Upper lobe of right lung (tissue), 1 donor: ENCODE measurements at regions not wholly inside any gene's neighbourhood (a gene's known extent, or its start where the extent isn't known, plus 50 kb on each side); places are given as distances from the start of the nearest gene placed in this dataset.

Experiments
- ATAC-seq: fragments of 200-7000 bp; cut with Tn5 transposase; one replicate; pipeline ENCODE4 v1.9.1; 2020; ENCODE audit warnings: mild to moderate bottlenecking, moderate library complexity
- DNase-seq: peaks from one replicate; pipeline ENCODE4 v3.0.0-alpha.2; 2020
- H3K27ac ChIP-seq: fragments of 200-600 bp; one replicate; pipeline ENCODE4 v1.8.0; 2022
- H3K27me3 ChIP-seq: fragments of 200-600 bp; one replicate; pipeline ENCODE4 v1.8.0; 2022; ENCODE audit warnings: mild to moderate bottlenecking
- H3K36me3 ChIP-seq: fragments of 200-600 bp; one replicate; pipeline ENCODE4 v1.8.0; 2022
- H3K4me1 ChIP-seq: fragments of 200-600 bp; one replicate; pipeline ENCODE4 v1.8.0; 2022
- H3K4me3 ChIP-seq: fragments of 200-600 bp; one replicate; pipeline ENCODE4 v1.8.0; 2022; ENCODE audit warnings: mild to moderate bottlenecking
- H3K9me3 ChIP-seq: fragments of 200-600 bp; one replicate; pipeline ENCODE4 v1.8.0; 2022
- CTCF ChIP-seq: fragments of 200-600 bp; IDR thresholded peaks from one replicate; pipeline ENCODE4 v1.8.0; 2022; ENCODE audit warnings: antibody characterized with exemption
- intact Hi-C: fragments of 100-400 bp; cut with DNase I; formaldehyde crosslinking; loops from one replicate; pipeline ENCODE4 v1.11.0; 2022
- donor health status: DM: no; HTN: yes; CAD: no; lungs with severe emphysema.

DNA sequence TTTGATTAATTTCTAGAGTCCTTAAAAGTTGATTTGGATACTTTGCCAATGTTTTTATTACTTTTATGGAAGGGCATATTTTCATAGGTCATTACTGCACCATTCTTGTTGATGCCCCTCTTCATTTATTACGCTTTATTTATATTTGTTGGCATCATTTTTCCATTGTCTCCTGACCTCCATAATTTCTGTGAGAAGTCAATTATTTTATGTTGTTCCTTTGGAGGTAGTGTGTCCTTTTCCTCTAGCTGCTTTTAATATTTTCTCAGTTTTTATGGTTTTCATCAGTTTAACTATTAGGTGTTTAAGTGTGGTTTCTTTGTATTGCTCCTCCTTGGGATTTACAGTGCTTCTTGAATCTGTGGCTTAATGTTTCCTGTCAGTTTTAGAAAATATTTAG, 134.9 kb downstream of the SAMD9 start:
- ATAC-seq = no peak
- no peak for TF ChIP-seq CTCF
- intact Hi-C loops = no loop called here

GRCh38 chr7:92976931-92977330, 140.6 kb upstream of the CDK6 start:
- Histone ChIP-seq H3K36me3 (no peaks in the 10 kb centered on the region), H3K4me1 (no peaks in the 10 kb centered on the region), H3K9me3 (peaks cover 7% of the 10 kb centered on the region), H3K27me3 (no peaks in the 10 kb centered on the region), H3K4me3 (no peak overlapping the region), H3K27ac (no peak overlapping the region)
- no peak for ATAC-seq
- TF ChIP-seq CTCF = no peak
- DNase-seq = no peak
- intact Hi-C loops = no loop called here

More for the DNA sequence above, 134.9 kb downstream of the SAMD9 start:
- H3K9me3 ChIP-seq = no peaks in the 10 kb centered on the region
- H3K4me3 ChIP-seq = no peak overlapping the region
- no peaks in the 10 kb centered on the region for H3K4me1 ChIP-seq
- no peak overlapping the region for H3K27ac ChIP-seq
- no peak for DNase-seq
- H3K27me3 ChIP-seq = no peaks in the 10 kb centered on the region
- no peaks in the 10 kb centered on the region for H3K36me3 ChIP-seq

GRCh38 chr7:92973974-92974373, 137.6 kb upstream of the CDK6 start:
- intact Hi-C loops = no loop called here
- Histone ChIP-seq H3K9me3 (peaks cover 7% of the 10 kb centered on the region), H3K36me3 (no peaks in the 10 kb centered on the region), H3K27ac (no peak overlapping the region), H3K4me1 (no peaks in the 10 kb centered on the region), H3K27me3 (no peaks in the 10 kb centered on the region), H3K4me3 (no peak overlapping the region)
- ATAC-seq = no peak
- no peak for TF ChIP-seq CTCF
- no peak for DNase-seq

- no peak for ATAC-seq
- intact Hi-C loops = no loop called here
- Histone ChIP-seq H3K4me1 (no peaks in the 10 kb centered on the region), H3K36me3 (no peaks in the 10 kb centered on the region), H3K4me3 (no peak overlapping the region), H3K27ac (no peak overlapping the region), H3K9me3 (peaks cover 7% of the 10 kb centered on the region), H3K27me3 (no peaks in the 10 kb centered on the region)
- no peak for DNase-seq
- TF ChIP-seq CTCF = no peak
Measured at GRCh38 chr7:92973293-92973731, 136.9 kb upstream of the CDK6 start.

GRCh38 chr7:92972441-92972840, 136.1 kb upstream of the CDK6 start:
- H3K27me3 ChIP-seq = no peaks in the 10 kb centered on the region
- intact Hi-C loops = no loop called here
- ATAC-seq (no peak), DNase-seq (no peak)
- H3K4me1 ChIP-seq = no peaks in the 10 kb centered on the region
- H3K9me3 ChIP-seq = peaks cover 3% of the 10 kb centered on the region
- no peak overlapping the region for H3K4me3 ChIP-seq
- H3K27ac ChIP-seq = no peak overlapping the region
- no peak for TF ChIP-seq CTCF
- H3K36me3 ChIP-seq = no peaks in the 10 kb centered on the region

DNA sequence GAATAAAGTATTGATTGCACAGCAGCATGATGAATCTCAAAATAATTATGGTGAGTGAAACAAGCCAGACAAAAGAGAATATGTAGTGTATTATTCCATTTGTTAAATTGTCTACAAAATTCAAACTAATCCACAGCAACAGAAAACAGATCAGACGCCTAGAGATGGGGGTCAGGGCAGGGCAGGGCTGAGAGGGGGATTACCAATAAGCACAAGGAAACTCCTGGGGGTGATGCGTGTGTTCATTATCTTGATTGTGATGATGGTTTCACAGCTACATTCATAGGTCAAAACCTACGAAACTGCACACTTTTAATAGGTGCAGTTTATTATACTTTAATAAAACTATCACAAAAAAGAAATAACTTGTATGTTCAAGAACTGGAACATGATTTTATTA, 132.7 kb upstream of the CDK6 start:
- no peak for ATAC-seq

More for the DNA sequence above, 132.7 kb upstream of the CDK6 start:
- H3K36me3 ChIP-seq = no peaks in the 10 kb centered on the region
- no peaks in the 10 kb centered on the region for H3K9me3 ChIP-seq
- H3K27me3 ChIP-seq = no peaks in the 10 kb centered on the region
- H3K4me1 ChIP-seq = no peaks in the 10 kb centered on the region
- no peak for TF ChIP-seq CTCF
- intact Hi-C loops = no loop called here
- no peak overlapping the region for H3K27ac ChIP-seq
- DNase-seq = no peak
- no peak overlapping the region for H3K4me3 ChIP-seq
